ENCODE measurements at regions not wholly inside any gene's neighbourhood (a gene's known extent, or its start where the extent isn't known, plus 50 kb on each side); places are given as distances from the start of the nearest gene placed in this dataset.

- TF ChIP-seq CTCF (IDR thresholded peaks at IDR 0.05; ENCODE audit: low read length), result no peak
- TF ChIP-seq EZH2phosphoT487 (IDR thresholded peaks at IDR 0.05; ENCODE audit: low read length), result no peak
- no peak for TF ChIP-seq EZH2 (optimal IDR thresholded peaks at IDR 0.05; ENCODE audit: low read depth, low read length)
Measured at GRCh38 chr13:37187621-37188020, 82.2 kb upstream of the CSNK1A1L start.
